Epithelial cell of esophagus (primary cell): ENCODE measurements at regions not wholly inside any gene's neighbourhood (a gene's known extent, or its start where the extent isn't known, plus 50 kb on each side); places are given as distances from the start of the nearest gene placed in this dataset.

ENCODE experiments used
- DNase-seq: peaks from one replicate; pipeline ENCODE4 v3.0.0; 2010; ENCODE audit warnings: low read depth
- H3K4me3 ChIP-seq: 2 replicates; pipeline ENCODE4 v1.5.1; 2011; ENCODE audit warnings: mild to moderate bottlenecking, low read length, control low read depth
- TF ChIP-seq, protein P1 (sequence below): IDR thresholded peaks from 2 replicates; pipeline ENCODE4 v1.5.1; 2011; ENCODE audit warnings: low read depth, mild to moderate bottlenecking, low read length, control low read depth, inconsistent platforms; ENCODE audit not compliant: insufficient read depth; ENCODE audit errors: missing control alignments

- H3K4me3 ChIP-seq, result no peak overlapping the region
- TF ChIP-seq, protein P1, sequence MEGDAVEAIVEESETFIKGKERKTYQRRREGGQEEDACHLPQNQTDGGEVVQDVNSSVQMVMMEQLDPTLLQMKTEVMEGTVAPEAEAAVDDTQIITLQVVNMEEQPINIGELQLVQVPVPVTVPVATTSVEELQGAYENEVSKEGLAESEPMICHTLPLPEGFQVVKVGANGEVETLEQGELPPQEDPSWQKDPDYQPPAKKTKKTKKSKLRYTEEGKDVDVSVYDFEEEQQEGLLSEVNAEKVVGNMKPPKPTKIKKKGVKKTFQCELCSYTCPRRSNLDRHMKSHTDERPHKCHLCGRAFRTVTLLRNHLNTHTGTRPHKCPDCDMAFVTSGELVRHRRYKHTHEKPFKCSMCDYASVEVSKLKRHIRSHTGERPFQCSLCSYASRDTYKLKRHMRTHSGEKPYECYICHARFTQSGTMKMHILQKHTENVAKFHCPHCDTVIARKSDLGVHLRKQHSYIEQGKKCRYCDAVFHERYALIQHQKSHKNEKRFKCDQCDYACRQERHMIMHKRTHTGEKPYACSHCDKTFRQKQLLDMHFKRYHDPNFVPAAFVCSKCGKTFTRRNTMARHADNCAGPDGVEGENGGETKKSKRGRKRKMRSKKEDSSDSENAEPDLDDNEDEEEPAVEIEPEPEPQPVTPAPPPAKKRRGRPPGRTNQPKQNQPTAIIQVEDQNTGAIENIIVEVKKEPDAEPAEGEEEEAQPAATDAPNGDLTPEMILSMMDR, result no peak
- peak; percentile 41 for DNase-seq
Observed at GRCh38 chr2:145653553-145653952, 1133.6 kb upstream of the ZEB2 start.

DNA sequence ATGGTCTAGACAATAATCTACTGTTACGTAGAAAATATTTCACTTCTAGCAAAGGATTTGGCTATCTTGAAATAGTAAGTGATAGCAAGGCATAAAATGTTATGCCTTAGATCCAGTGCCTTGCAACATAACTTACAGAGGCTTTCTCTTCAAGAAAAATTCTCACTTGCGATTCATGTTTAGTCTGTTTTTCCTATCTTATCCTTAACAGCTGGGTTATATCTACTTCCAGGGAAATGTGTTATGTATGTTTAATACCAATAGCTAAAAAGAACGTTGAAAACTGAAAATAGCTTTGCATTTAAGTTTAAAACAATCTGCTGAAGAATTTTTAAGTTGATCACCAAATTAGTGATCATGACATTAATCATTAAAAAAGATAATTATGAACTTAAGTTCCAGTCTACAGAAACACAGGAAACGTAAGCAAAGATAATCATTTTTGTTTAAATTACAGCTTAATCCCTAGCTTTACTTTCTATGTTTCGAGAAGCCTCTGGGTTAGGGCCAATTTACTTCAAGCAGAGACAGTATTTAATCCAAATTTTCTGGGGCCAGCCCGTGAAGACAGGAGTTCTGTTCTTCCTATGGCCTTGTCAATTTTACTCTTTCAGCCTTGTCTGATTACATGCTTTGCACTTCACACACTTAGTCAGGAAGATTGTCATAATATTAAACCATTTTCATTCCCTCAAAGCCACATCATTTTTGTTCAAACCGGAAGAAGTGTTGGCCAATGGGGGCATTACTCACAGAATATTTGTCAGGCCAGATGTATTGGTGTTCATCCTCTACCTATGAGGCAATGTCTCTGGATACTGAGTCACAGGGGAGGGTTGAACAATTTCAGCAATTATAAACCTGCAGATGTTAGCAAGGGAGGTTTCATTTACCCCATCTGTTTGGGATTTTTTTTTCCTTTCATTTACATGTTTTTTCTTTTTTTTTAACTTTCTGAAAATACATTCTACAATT lies 1132.9 kb upstream of the ZEB2 start:
- DNase-seq, result peak; percentile 97
- TF ChIP-seq, protein P1, result no peak
- no peak overlapping the region for H3K4me3 ChIP-seq

DNA sequence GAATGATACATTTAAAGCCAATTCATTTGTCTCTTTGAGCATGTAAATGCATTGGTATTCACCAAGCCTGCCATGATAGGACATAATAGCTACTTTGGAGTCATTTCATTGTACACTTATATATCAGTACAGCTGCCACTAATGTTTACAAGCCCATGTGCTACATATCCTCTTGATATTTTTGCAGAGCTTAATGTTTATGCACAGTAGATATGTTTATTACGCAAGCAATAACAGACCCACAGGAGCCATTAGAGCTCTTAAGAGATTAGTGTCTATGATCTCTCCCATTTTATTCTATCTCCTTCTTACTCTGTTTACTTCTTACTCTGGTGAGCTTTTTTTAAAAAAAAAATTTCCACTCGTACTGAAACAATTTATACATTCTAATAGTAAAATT lies 1132.1 kb upstream of the ZEB2 start:
- DNase-seq, result no peak
- H3K4me3 ChIP-seq, result no peak overlapping the region
- TF ChIP-seq, protein P1, result no peak

DNA sequence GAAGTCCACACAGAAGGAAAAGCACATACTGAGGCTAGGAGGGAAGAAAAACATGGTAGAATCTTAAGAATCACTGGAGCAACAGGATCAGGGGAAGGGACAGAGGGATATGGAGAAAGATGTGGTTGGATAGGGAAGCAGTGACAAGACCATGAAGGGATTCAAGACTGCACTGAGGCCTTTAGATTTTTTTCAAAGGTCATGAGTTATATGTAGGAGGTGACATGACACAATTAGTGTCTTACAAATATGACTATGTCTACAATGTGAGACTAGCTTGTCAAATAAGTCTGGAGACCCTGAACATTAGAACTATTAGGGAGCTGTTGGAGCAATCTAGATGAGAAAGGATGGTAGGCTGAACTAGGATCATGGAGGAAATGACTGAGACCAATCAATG lies 1130.3 kb upstream of the ZEB2 start:
- TF ChIP-seq, protein P1, result no peak
- no peak for DNase-seq
- no peak overlapping the region for H3K4me3 ChIP-seq

DNA sequence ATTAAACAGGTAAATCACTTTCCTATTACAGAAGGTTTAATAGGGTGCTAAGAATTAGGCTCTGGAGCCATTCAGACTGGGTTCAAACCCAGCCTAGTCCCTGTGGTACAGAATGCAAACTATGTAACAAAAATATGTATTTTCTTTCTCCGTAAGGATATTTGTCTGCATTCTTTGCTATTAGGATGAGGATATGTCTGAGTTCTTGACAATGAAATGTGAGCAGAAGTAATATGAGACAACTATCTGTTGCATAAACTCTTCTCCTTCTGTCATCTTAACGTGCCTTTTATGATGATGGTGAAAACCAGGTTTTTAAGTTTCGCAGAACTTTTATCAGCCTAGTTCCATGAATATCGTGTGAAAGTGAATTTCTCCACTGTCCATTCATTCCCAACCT lies 1129.1 kb upstream of the ZEB2 start:
- no peak for DNase-seq
- TF ChIP-seq, protein P1, result no peak
- H3K4me3 ChIP-seq, result no peak overlapping the region

DNA sequence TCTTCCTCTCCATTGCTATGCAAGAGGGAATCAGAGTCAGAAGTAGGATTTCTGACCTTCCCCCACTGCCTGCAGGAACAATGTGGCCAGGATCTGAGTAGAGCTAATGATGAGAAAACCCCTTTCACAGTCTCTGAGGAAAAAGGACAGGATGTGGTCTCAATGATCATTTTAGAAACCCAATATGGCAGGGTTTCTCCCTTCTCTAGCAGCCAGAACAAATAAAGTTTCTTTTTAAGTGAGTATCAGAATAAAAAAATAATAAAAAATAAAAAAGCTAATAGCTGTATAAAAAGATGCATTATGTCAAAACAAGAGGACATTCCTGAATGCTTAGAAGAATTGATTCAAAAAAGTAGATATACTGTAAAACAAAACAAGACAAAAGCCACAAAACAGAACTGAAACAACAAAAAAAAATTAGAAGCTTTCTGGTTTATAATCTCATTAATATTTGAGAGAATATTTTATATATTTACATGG lies 1124.9 kb upstream of the ZEB2 start:
- TF ChIP-seq, protein P1, result no peak
- no peak overlapping the region for H3K4me3 ChIP-seq
- no peak for DNase-seq
